HG02840 (cell line): ENCODE measurements at regions not wholly inside any gene's neighbourhood (a gene's known extent, or its start where the extent isn't known, plus 50 kb on each side); places are given as distances from the start of the nearest gene placed in this dataset.
"Not testable (repeated sequence)": the region's sequence is repeated elsewhere in the genome, so short reads cannot be mapped to it uniquely, and the experiment has no call there.

Source experiments
- ATAC-seq: cut with Tn5 transposase; IDR thresholded peaks from one replicate; pipeline ENCODE4 v1.9.1; 2021; ENCODE audit warnings: mild to moderate bottlenecking, moderate library complexity, moderate number of reproducible peaks; ENCODE audit not compliant: unreplicated experiment, low FRiP score

GRCh38 chrX:13428053-13428786 is 108.4 kb upstream of the ATXN3L start:
- no peak for ATAC-seq

GRCh38 chrX:13427441-13428052 is 107.7 kb upstream of the ATXN3L start:
- ATAC-seq, result no peak

GRCh38 chrX:13420545-13421183 is 100.8 kb upstream of the ATXN3L start:
- no peak for ATAC-seq

GRCh38 chrX:13419918-13420317 is 100.1 kb upstream of the ATXN3L start:
- ATAC-seq, result no peak

- ATAC-seq, result no peak
Measured at GRCh38 chrX:13419276-13419675, 99.4 kb upstream of the ATXN3L start.

GRCh38 chrX:13418126-13419097 is 98.6 kb upstream of the ATXN3L start:
- ATAC-seq, result no peak

- no peak for ATAC-seq
Measured at GRCh38 chrX:13415509-13415908, 95.7 kb upstream of the ATXN3L start.

GRCh38 chrX:13414006-13414647 is 94.3 kb upstream of the ATXN3L start:
- no peak for ATAC-seq

GRCh38 chrX:13412208-13412600 is 92.4 kb upstream of the ATXN3L start:
- no peak for ATAC-seq

GRCh38 chrX:13411496-13412207 is 91.8 kb upstream of the ATXN3L start:
- no peak for ATAC-seq

- not testable (repeated sequence) for ATAC-seq
Measured at GRCh38 chrX:13408599-13408998, 88.7 kb upstream of the ATXN3L start.

GRCh38 chrX:13404777-13405176 is 84.9 kb upstream of the ATXN3L start:
- ATAC-seq, result not testable (repeated sequence)

- ATAC-seq, result no peak
Measured at GRCh38 chrX:13404364-13404763, 84.5 kb upstream of the ATXN3L start.

- no peak for ATAC-seq
Measured at GRCh38 chrX:13401724-13402123, 81.9 kb upstream of the ATXN3L start.

GRCh38 chrX:13398839-13399238 is 79.0 kb upstream of the ATXN3L start:
- ATAC-seq, result no peak

- no peak for ATAC-seq
Measured at GRCh38 chrX:13397878-13398818, 78.3 kb upstream of the ATXN3L start.

- ATAC-seq, result no peak
Measured at GRCh38 chrX:13396924-13397323, 77.1 kb upstream of the ATXN3L start.

GRCh38 chrX:13389501-13389900 is 69.6 kb upstream of the ATXN3L start:
- no peak for ATAC-seq
